Esophagus squamous epithelium (tissue), 4 donors: ENCODE measurements at regions not wholly inside any gene's neighbourhood (a gene's known extent, or its start where the extent isn't known, plus 50 kb on each side); places are given as distances from the start of the nearest gene placed in this dataset.

Source experiments
- CTCF ChIP-seq, 6 experiments: fragments of 450-650 bp in 4 of 6; fragments of 200-600 bp in 2 of 6; sonication (generic) in 2 of 6; IDR thresholded peaks; one replicate each; pipeline ENCODE4 v1.5.1; 2016 to 2019; ENCODE audit warnings: antibody characterized with exemption in 6 of 6, mild to moderate bottlenecking in 4 of 6, moderate library complexity in 4 of 6
- POLR2A ChIP-seq, 4 donors: fragments of 450-650 bp; IDR thresholded peaks; one replicate each; pipeline ENCODE4 v1.6.1; 2017; ENCODE audit warnings: antibody characterized with exemption in 4 of 4, mild to moderate bottlenecking in 4 of 4, moderate library complexity in 3 of 4

- TF ChIP-seq CTCF (IDR thresholded peaks at IDR 0.05) = no peak
- TF ChIP-seq POLR2A (IDR thresholded peaks at IDR 0.05) = no peak
Measured at GRCh38 chr1:238201992-238202391, 311.3 kb upstream of the ZP4 start.
